ENCODE measurements at regions not wholly inside any gene's neighbourhood (a gene's known extent, or its start where the extent isn't known, plus 50 kb on each side); places are given as distances from the start of the nearest gene placed in this dataset.
A peak's percentile ranks its signal among the peaks of the same experiment; 100 is the strongest.

DNA sequence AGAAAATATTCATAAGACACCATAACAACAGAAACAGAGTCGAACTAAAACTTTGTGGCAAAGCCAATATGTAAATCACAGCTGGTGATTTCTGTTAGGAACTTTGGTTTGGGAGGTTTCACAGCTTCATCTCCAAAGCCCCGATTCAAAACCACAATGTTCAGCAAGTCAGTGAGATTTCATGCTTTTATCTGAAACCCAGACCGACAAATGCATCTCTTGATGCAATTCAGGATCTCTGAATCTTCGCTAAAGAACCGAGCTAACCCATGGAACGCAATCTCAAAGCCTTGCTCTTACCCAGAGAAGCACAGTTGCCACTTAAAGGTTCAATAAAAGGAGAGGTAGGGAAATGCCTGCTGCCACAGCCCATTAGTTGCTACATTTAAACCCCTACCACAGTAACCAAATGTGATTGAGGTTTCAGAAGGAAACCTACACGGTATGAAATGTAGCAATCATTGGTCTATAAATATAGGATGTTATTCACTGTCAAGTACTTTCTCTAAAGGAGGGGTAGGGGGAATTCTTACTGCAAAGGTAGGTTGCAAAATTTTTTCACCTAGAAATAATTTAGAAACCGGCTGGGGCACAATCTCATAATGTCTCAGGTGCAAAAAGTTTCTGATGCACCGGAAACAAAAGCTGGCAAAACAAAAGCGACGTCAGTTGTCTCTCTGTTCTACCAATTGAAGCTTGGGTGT lies 381.0 kb upstream of the ARID1B start:
- TF ChIP-seq, protein P1, sequence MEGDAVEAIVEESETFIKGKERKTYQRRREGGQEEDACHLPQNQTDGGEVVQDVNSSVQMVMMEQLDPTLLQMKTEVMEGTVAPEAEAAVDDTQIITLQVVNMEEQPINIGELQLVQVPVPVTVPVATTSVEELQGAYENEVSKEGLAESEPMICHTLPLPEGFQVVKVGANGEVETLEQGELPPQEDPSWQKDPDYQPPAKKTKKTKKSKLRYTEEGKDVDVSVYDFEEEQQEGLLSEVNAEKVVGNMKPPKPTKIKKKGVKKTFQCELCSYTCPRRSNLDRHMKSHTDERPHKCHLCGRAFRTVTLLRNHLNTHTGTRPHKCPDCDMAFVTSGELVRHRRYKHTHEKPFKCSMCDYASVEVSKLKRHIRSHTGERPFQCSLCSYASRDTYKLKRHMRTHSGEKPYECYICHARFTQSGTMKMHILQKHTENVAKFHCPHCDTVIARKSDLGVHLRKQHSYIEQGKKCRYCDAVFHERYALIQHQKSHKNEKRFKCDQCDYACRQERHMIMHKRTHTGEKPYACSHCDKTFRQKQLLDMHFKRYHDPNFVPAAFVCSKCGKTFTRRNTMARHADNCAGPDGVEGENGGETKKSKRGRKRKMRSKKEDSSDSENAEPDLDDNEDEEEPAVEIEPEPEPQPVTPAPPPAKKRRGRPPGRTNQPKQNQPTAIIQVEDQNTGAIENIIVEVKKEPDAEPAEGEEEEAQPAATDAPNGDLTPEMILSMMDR (conservative IDR thresholded peaks at IDR 0.05; ENCODE audit: low read depth in 2 of 2): no peak
- TF ChIP-seq, protein P2, sequence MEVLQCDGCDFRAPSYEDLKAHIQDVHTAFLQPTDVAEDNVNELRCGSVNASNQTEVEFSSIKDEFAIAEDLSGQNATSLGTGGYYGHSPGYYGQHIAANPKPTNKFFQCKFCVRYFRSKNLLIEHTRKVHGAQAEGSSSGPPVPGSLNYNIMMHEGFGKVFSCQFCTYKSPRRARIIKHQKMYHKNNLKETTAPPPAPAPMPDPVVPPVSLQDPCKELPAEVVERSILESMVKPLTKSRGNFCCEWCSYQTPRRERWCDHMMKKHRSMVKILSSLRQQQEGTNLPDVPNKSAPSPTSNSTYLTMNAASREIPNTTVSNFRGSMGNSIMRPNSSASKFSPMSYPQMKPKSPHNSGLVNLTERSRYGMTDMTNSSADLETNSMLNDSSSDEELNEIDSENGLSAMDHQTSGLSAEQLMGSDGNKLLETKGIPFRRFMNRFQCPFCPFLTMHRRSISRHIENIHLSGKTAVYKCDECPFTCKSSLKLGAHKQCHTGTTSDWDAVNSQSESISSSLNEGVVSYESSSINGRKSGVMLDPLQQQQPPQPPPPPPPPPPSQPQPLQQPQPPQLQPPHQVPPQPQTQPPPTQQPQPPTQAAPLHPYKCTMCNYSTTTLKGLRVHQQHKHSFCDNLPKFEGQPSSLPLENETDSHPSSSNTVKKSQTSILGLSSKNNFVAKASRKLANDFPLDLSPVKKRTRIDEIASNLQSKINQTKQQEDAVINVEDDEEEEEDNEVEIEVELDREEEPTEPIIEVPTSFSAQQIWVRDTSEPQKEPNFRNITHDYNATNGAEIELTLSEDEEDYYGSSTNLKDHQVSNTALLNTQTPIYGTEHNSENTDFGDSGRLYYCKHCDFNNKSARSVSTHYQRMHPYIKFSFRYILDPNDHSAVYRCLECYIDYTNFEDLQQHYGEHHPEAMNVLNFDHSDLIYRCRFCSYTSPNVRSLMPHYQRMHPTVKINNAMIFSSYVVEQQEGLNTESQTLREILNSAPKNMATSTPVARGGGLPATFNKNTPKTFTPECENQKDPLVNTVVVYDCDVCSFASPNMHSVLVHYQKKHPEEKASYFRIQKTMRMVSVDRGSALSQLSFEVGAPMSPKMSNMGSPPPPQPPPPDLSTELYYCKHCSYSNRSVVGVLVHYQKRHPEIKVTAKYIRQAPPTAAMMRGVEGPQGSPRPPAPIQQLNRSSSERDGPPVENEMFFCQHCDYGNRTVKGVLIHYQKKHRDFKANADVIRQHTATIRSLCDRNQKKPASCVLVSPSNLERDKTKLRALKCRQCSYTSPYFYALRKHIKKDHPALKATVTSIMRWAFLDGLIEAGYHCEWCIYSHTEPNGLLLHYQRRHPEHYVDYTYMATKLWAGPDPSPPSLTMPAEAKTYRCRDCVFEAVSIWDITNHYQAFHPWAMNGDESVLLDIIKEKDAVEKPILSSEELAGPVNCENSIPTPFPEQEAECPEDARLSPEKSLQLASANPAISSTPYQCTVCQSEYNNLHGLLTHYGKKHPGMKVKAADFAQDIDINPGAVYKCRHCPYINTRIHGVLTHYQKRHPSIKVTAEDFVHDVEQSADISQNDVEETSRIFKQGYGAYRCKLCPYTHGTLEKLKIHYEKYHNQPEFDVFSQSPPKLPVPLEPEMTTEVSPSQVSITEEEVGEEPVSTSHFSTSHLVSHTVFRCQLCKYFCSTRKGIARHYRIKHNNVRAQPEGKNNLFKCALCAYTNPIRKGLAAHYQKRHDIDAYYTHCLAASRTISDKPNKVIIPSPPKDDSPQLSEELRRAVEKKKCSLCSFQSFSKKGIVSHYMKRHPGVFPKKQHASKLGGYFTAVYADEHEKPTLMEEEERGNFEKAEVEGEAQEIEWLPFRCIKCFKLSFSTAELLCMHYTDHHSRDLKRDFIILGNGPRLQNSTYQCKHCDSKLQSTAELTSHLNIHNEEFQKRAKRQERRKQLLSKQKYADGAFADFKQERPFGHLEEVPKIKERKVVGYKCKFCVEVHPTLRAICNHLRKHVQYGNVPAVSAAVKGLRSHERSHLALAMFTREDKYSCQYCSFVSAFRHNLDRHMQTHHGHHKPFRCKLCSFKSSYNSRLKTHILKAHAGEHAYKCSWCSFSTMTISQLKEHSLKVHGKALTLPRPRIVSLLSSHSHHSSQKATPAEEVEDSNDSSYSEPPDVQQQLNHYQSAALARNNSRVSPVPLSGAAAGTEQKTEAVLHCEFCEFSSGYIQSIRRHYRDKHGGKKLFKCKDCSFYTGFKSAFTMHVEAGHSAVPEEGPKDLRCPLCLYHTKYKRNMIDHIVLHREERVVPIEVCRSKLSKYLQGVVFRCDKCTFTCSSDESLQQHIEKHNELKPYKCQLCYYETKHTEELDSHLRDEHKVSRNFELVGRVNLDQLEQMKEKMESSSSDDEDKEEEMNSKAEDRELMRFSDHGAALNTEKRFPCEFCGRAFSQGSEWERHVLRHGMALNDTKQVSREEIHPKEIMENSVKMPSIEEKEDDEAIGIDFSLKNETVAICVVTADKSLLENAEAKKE (CRISPR knock-in tag; IDR thresholded peaks at IDR 0.05): no peak
- no peak for TF ChIP-seq ZNF114 (CRISPR knock-in tag; IDR thresholded peaks at IDR 0.05)
- no peak for TF ChIP-seq CREB1 (CRISPR knock-in tag; IDR thresholded peaks at IDR 0.05; ENCODE audit: low read depth)
- Mint-ChIP-seq H3K27me3 (ENCODE audit: insufficient read depth, low read depth, poor library complexity) (peaks cover 2% of the 10 kb centered on the region), H3K9me3 (no peaks in the 10 kb centered on the region; the same call in 2 of the 3 replicates), H3K27ac (no peak overlapping the region), H3K36me3 (ENCODE audit: low read depth) (no peaks in the 10 kb centered on the region), H3K4me3 (peak overlapping the region; percentile 42; the same call in 2 of the 3 replicates), H3K4me1 (peaks cover 37% of the 10 kb centered on the region)
- H3K4me1 ChIP-seq (ENCODE audit: insufficient read depth): peaks cover 33% of the 10 kb centered on the region
- peak overlapping the region; percentile 60 for H2AFZ ChIP-seq
- H3F3A ChIP-seq (replicated peaks; ENCODE audit: low read depth): no peaks in the 10 kb centered on the region
- peak; percentile 21 for DNase-seq (ENCODE audit: low spot score)
- no peak overlapping the region for H3K27ac ChIP-seq (ENCODE audit: low read depth)
- H3K9me2 ChIP-seq (ENCODE audit: insufficient read depth): peaks cover 6% of the 10 kb centered on the region
- peak overlapping the region; percentile 34 for H3K4me3 ChIP-seq
- no peaks in the 10 kb centered on the region for H4K20me1 ChIP-seq (replicated peaks; ENCODE audit: insufficient read depth)
- H3K79me2 ChIP-seq (replicated peaks; ENCODE audit: insufficient read depth): no peaks in the 10 kb centered on the region
- no peaks in the 10 kb centered on the region; the same call in 1 of the 2 replicates for H3K27me3 ChIP-seq (ENCODE audit: insufficient read depth)
- peak overlapping the region; percentile 69 for H3K4me2 ChIP-seq
- ATAC-seq: peak; percentile 10; the same call in 1 of the 3 replicates
- no peaks in the 10 kb centered on the region for H3K36me3 ChIP-seq (ENCODE audit: insufficient read depth)

Measured in GM23338 (cell line).